ENCODE measurements at regions not wholly inside any gene's neighbourhood (a gene's known extent, or its start where the extent isn't known, plus 50 kb on each side); places are given as distances from the start of the nearest gene placed in this dataset.
A peak's percentile ranks its signal among the peaks of the same experiment; 100 is the strongest.
"Not testable (repeated sequence)": the region's sequence is repeated elsewhere in the genome, so short reads cannot be mapped to it uniquely, and the experiment has no call there.

DNA sequence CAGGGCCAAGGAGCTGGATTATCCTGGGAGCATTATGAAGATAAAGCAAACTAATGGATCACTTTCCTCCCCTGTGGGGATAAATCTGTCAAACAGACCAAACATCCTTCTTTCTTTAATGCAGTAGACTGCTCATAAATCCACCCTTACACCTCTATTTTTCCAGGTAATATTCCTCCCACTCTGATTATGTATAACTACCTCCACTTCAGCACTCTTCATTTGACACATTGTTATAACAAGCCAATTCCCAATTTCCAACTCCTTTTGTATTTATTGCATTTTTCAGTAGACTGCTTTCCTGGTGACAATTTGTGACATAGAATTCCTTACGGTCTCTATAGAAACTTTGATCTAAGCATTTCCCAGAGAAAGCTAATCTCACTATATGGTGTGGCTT lies 115.0 kb upstream of the PRKG2 start:
- Histone ChIP-seq H3K4me1 (no peaks in the 10 kb centered on the region), H3K9me3 (no peaks in the 10 kb centered on the region), H3K4me3 (no peak overlapping the region), H3K36me3 (replicated peaks in 1 of 2; ENCODE audit: insufficient read depth in 1 of 2, low read depth in 2 of 2) (no peaks in the 10 kb centered on the region), H3K27ac (no peak overlapping the region), H3K27me3 (no peaks in the 10 kb centered on the region)
- no peak for ATAC-seq
- no peak for TF ChIP-seq POLR2A (IDR thresholded peaks at IDR 0.05)
- TF ChIP-seq, protein P1, sequence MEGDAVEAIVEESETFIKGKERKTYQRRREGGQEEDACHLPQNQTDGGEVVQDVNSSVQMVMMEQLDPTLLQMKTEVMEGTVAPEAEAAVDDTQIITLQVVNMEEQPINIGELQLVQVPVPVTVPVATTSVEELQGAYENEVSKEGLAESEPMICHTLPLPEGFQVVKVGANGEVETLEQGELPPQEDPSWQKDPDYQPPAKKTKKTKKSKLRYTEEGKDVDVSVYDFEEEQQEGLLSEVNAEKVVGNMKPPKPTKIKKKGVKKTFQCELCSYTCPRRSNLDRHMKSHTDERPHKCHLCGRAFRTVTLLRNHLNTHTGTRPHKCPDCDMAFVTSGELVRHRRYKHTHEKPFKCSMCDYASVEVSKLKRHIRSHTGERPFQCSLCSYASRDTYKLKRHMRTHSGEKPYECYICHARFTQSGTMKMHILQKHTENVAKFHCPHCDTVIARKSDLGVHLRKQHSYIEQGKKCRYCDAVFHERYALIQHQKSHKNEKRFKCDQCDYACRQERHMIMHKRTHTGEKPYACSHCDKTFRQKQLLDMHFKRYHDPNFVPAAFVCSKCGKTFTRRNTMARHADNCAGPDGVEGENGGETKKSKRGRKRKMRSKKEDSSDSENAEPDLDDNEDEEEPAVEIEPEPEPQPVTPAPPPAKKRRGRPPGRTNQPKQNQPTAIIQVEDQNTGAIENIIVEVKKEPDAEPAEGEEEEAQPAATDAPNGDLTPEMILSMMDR (IDR thresholded peaks at IDR 0.05), result no peak
- DNase-seq, result no peak
- 30 to 45% methylated on average over 1 of the region's 1 CpG for WGBS, 2 donors
- intact Hi-C loops (cut with DNase I), result no loop called here

GRCh38 chr4:81326581-81326980 lies 111.6 kb upstream of the PRKG2 start:
- DNase-seq, result no peak
- Histone ChIP-seq H3K27me3 (no peaks in the 10 kb centered on the region), H3K27ac (no peak overlapping the region), H3K36me3 (replicated peaks in 1 of 2; ENCODE audit: insufficient read depth in 1 of 2, low read depth in 2 of 2) (no peaks in the 10 kb centered on the region), H3K4me1 (no peaks in the 10 kb centered on the region), H3K4me3 (no peak overlapping the region), H3K9me3 (no peaks in the 10 kb centered on the region)
- 83 to 91% methylated on average over 3 of the region's 3 CpGs for WGBS, 2 donors
- ATAC-seq, result no peak
- no peak for TF ChIP-seq POLR2A (IDR thresholded peaks at IDR 0.05)
- TF ChIP-seq, protein P1 (IDR thresholded peaks at IDR 0.05), result no peak
- intact Hi-C loops (cut with DNase I), result no loop called here

- WGBS, 2 donors, result 68 to 73% methylated on average over 3 of the region's 3 CpGs
- H3K36me3 ChIP-seq (replicated peaks in 1 of 2; ENCODE audit: insufficient read depth in 1 of 2, low read depth in 2 of 2); DNase-seq; H3K4me1 ChIP-seq; ATAC-seq; H3K4me3 ChIP-seq; H3K27me3 ChIP-seq; H3K27ac ChIP-seq; intact Hi-C loops (cut with DNase I); H3K9me3 ChIP-seq: not testable (repeated sequence)
Observed at GRCh38 chr4:81324594-81324993, 109.6 kb upstream of the PRKG2 start.

- no peak for DNase-seq
Observed at GRCh38 chr4:81319657-81320056, 104.6 kb upstream of the PRKG2 start.

GRCh38 chr4:81314897-81315470 lies 100.0 kb upstream of the PRKG2 start:
- Histone ChIP-seq H3K27ac (peak overlapping the region in 3 of 4 donors; percentile 35 to 64 (median 58)), H3K4me1 (peaks cover 15% of the 10 kb centered on the region), H3K4me3 (no peak overlapping the region), H3K36me3 (replicated peaks in 1 of 2; ENCODE audit: insufficient read depth in 1 of 2, low read depth in 2 of 2) (no peaks in the 10 kb centered on the region), H3K27me3 (no peaks in the 10 kb centered on the region), H3K9me3 (no peaks in the 10 kb centered on the region)
- WGBS, 2 donors, result 34% methylated on average over 3 of the region's 3 CpGs
- peak; percentile 8 for ATAC-seq
- no peak for TF ChIP-seq POLR2A (IDR thresholded peaks at IDR 0.05)
- TF ChIP-seq, protein P1 (IDR thresholded peaks at IDR 0.05), result no peak
- DNase-seq, result no peak
- intact Hi-C loops (cut with DNase I), result no loop called here

More at GRCh38 chr4:81319657-81320056, 104.6 kb upstream of the PRKG2 start:
- Histone ChIP-seq H3K27ac (no peak overlapping the region), H3K27me3 (no peaks in the 10 kb centered on the region), H3K9me3 (no peaks in the 10 kb centered on the region), H3K4me3 (no peak overlapping the region), H3K36me3 (replicated peaks in 1 of 2; ENCODE audit: insufficient read depth in 1 of 2, low read depth in 2 of 2) (no peaks in the 10 kb centered on the region), H3K4me1 (peaks cover 5% of the 10 kb centered on the region)
- no peak for TF ChIP-seq POLR2A (IDR thresholded peaks at IDR 0.05)
- TF ChIP-seq, protein P1 (IDR thresholded peaks at IDR 0.05), result no peak
- intact Hi-C loops (cut with DNase I), result no loop called here
- WGBS, 2 donors, result 70 to 88% methylated on average over 1 of the region's 1 CpG
- peak; percentile 27 for ATAC-seq
